ENCODE measurements at regions not wholly inside any gene's neighbourhood (a gene's known extent, or its start where the extent isn't known, plus 50 kb on each side); places are given as distances from the start of the nearest gene placed in this dataset.

DNA sequence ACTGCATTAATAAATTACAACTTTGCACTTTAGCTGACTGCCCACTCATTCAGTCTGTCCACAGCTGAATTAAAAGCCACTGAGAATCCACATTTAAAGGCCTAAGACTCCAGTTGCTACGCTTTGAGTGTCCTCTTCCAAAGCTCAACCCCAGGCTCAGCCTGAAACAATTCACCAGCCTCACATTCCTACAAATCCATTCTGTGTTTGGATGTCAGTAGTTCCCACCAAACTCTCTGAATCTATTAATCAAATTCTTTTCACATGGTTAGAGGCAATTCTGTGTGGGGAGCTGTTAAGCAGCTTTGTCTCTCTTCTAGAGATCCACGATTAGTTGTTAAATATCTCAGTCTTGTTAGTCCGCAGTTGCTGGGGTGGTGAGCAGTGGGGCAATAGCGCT, 116.8 kb upstream of the UBE2E2 start:
- TF ChIP-seq, protein P1, sequence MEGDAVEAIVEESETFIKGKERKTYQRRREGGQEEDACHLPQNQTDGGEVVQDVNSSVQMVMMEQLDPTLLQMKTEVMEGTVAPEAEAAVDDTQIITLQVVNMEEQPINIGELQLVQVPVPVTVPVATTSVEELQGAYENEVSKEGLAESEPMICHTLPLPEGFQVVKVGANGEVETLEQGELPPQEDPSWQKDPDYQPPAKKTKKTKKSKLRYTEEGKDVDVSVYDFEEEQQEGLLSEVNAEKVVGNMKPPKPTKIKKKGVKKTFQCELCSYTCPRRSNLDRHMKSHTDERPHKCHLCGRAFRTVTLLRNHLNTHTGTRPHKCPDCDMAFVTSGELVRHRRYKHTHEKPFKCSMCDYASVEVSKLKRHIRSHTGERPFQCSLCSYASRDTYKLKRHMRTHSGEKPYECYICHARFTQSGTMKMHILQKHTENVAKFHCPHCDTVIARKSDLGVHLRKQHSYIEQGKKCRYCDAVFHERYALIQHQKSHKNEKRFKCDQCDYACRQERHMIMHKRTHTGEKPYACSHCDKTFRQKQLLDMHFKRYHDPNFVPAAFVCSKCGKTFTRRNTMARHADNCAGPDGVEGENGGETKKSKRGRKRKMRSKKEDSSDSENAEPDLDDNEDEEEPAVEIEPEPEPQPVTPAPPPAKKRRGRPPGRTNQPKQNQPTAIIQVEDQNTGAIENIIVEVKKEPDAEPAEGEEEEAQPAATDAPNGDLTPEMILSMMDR (IDR thresholded peaks at IDR 0.05), result no peak
- no peak for TF ChIP-seq POLR2A (IDR thresholded peaks at IDR 0.05)
